Small intestine (tissue), 7 donors: ENCODE measurements at regions not wholly inside any gene's neighbourhood (a gene's known extent, or its start where the extent isn't known, plus 50 kb on each side); places are given as distances from the start of the nearest gene placed in this dataset.

Experiments used
- DNase-seq, 2 donors: peaks; one replicate each; pipeline versions ENCODE4 v3.0.0 to v3.0.0-alpha.2; 2013
- FAIRE-seq: peaks from 2 replicates; lab custom pipeline; 2012; peaks lifted over from hg19 to GRCh38; lab: Jason Lieb, UNC
- H3K27ac ChIP-seq, 3 donors: one replicate each; pipeline ENCODE4 v1.5.1; 2013; ENCODE audit warnings: low read length in 2 of 3, mild to moderate bottlenecking in 2 of 3, control low read depth in 1 of 3, inconsistent platforms in 1 of 3, low read depth in 1 of 3, moderate library complexity in 1 of 3
- H3K27me3 ChIP-seq, 3 donors: one replicate each; pipeline ENCODE4 v1.6.1; 2013; ENCODE audit warnings: low read length in 3 of 3, inconsistent platforms in 1 of 3; ENCODE audit not compliant: control insufficient read depth in 3 of 3, insufficient read depth in 3 of 3
- H3K36me3 ChIP-seq, 3 donors: one replicate each; pipeline ENCODE4 v1.6.1; 2013; ENCODE audit warnings: low read length in 3 of 3, inconsistent platforms in 1 of 3, low read depth in 1 of 3, mild to moderate bottlenecking in 1 of 3, moderate library complexity in 1 of 3; ENCODE audit not compliant: control insufficient read depth in 3 of 3, insufficient read depth in 2 of 3
- H3K4me1 ChIP-seq, 3 donors: one replicate each; pipeline ENCODE4 v1.6.1; 2013; ENCODE audit warnings: low read length in 2 of 3, inconsistent platforms in 1 of 3, low read depth in 1 of 3, mild to moderate bottlenecking in 1 of 3, moderate library complexity in 1 of 3; ENCODE audit not compliant: control insufficient read depth in 3 of 3, insufficient read depth in 2 of 3
- H3K4me3 ChIP-seq, 3 donors: one replicate each; pipeline ENCODE4 v1.5.1; 2013; ENCODE audit warnings: low read length in 3 of 3, control low read depth in 1 of 3, inconsistent platforms in 1 of 3, low read depth in 1 of 3, mild to moderate bottlenecking in 1 of 3, moderate library complexity in 1 of 3
- H3K9me3 ChIP-seq, 2 donors: one replicate each; pipeline ENCODE4 v1.6.1; 2013; ENCODE audit warnings: low read depth in 1 of 2, low read length in 1 of 2; ENCODE audit not compliant: control insufficient read depth in 2 of 2, insufficient read depth in 1 of 2
- whole genome bisulfite sequencing, 3 donors: extraction: QIAGEN DNeasy Blood & Tissue Kit; methylation state at CpG; one replicate each; pipeline ENCODE4 v1.1.7; 2013; 5-methylcytosine and 5-hydroxymethylcytosine counted together
- donor health status: healthy with polysubstance abuse.
- donor health status: control.
- donor health status: control.
- donor health status: Bipolar disorder and iron deficiency.
- donor health status: healthy.

GRCh38 chr5:58262226-58262625 lies 197.7 kb downstream of the PLK2 start:
- Histone ChIP-seq H3K27ac (no peak overlapping the region), H3K4me3 (no peak overlapping the region), H3K4me1 (no peaks in the 10 kb centered on the region), H3K36me3 (no peaks in the 10 kb centered on the region), H3K27me3 (no peaks in the 10 kb centered on the region), H3K9me3 (no peaks in the 10 kb centered on the region)
- DNase-seq (no peak), FAIRE-seq (no peak)
- 67 to 100% (median 89%) methylated on average over 1 of the region's 1 CpG for WGBS, 3 donors

- H3K27ac ChIP-seq: no peak overlapping the region
- H3K9me3 ChIP-seq: no peaks in the 10 kb centered on the region
- FAIRE-seq (no peak), DNase-seq (no peak)
- H3K27me3 ChIP-seq: no peaks in the 10 kb centered on the region
- H3K4me1 ChIP-seq: no peaks in the 10 kb centered on the region
- WGBS, 3 donors: 71 to 91% (median 84%) methylated on average over 4 of the region's 4 CpGs
- H3K36me3 ChIP-seq: no peaks in the 10 kb centered on the region
- H3K4me3 ChIP-seq: no peak overlapping the region
These were observed 198.3 kb downstream of the PLK2 start for GRCh38 chr5:58261605-58262004.

- no peaks in the 10 kb centered on the region for H3K27me3 ChIP-seq
- WGBS, 3 donors: 43 to 79% (median 59%) methylated on average over 2 of the region's 2 CpGs
- no peaks in the 10 kb centered on the region for H3K9me3 ChIP-seq
- H3K27ac ChIP-seq: no peak overlapping the region
- no peak for DNase-seq
- no peaks in the 10 kb centered on the region for H3K4me1 ChIP-seq
- no peak for FAIRE-seq
- H3K36me3 ChIP-seq: no peaks in the 10 kb centered on the region
- H3K4me3 ChIP-seq: no peak overlapping the region
These were observed 199.6 kb downstream of the PLK2 start for GRCh38 chr5:58260243-58260642.

DNA sequence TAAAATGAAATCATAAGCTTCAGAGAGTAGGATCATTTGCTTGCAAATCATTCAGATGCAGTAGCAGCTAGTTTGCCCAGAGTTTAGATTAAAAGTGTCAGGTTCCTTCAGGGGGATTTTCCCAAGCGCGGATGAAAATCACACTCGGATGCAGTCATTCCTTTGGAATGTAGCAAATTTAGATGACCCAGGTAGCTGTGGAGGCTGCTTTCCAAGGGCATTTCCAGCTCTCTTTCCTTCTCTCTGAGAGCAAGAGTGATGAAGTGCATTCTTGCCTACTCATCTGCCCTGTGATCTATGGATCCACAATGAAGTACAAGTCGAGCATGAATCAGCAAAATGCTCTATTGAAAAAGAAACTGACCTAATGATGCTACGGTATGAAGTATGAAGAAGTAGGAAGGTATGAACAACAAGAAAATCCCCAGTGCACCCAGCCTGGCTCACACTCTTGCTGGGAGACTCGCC lies 200.2 kb downstream of the PLK2 start:
- Histone ChIP-seq H3K4me3 (no peak overlapping the region), H3K27me3 (no peaks in the 10 kb centered on the region), H3K4me1 (no peaks in the 10 kb centered on the region), H3K27ac (no peak overlapping the region), H3K9me3 (no peaks in the 10 kb centered on the region), H3K36me3 (no peaks in the 10 kb centered on the region)
- DNase-seq: no peak
- FAIRE-seq: no peak
- WGBS, 3 donors: 50 to 61% (median 57%) methylated on average over 6 of the region's 6 CpGs

GRCh38 chr5:58258984-58259684 lies 200.8 kb downstream of the PLK2 start:
- Histone ChIP-seq H3K27me3 (no peaks in the 10 kb centered on the region), H3K4me1 (no peaks in the 10 kb centered on the region), H3K27ac (no peak overlapping the region), H3K4me3 (no peak overlapping the region), H3K9me3 (no peaks in the 10 kb centered on the region), H3K36me3 (no peaks in the 10 kb centered on the region)
- DNase-seq (no peak), FAIRE-seq (no peak)

- FAIRE-seq (no peak), DNase-seq (no peak)
- Histone ChIP-seq H3K4me1 (no peaks in the 10 kb centered on the region), H3K27ac (no peak overlapping the region), H3K36me3 (no peaks in the 10 kb centered on the region), H3K27me3 (no peaks in the 10 kb centered on the region), H3K9me3 (peaks cover 0 to 2% of the 10 kb centered on the region in 2 donors), H3K4me3 (no peak overlapping the region)
- WGBS, 3 donors: 78 to 84% (median 83%) methylated on average over 2 of the region's 2 CpGs
These were observed 203.9 kb downstream of the PLK2 start for GRCh38 chr5:58255970-58256369.

DNA sequence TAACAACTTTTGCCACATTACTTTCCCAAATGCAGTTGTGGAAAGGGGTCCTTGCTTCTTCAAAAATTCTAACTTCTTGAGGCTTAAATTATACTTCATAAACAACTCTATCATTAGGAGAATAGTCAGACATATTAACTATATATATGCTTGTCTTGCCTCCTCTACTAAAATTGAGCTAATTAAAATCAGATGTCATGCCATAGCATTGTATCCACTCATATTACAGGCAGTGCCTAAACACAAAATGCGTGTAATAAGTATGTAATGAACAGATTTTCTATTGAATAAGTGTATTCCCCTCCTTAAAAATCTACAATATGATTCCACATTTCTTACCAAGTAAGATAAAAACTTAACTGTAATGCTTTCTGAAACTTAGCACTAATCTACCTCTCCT lies 204.5 kb downstream of the PLK2 start:
- Histone ChIP-seq H3K4me1 (no peaks in the 10 kb centered on the region), H3K9me3 (peaks cover 0 to 3% of the 10 kb centered on the region in 2 donors), H3K4me3 (no peak overlapping the region), H3K27ac (no peak overlapping the region), H3K36me3 (no peaks in the 10 kb centered on the region), H3K27me3 (no peaks in the 10 kb centered on the region)
- FAIRE-seq (no peak), DNase-seq (no peak)
- 80 to 89% (median 89%) methylated on average over 1 of the region's 1 CpG for WGBS, 3 donors

DNA sequence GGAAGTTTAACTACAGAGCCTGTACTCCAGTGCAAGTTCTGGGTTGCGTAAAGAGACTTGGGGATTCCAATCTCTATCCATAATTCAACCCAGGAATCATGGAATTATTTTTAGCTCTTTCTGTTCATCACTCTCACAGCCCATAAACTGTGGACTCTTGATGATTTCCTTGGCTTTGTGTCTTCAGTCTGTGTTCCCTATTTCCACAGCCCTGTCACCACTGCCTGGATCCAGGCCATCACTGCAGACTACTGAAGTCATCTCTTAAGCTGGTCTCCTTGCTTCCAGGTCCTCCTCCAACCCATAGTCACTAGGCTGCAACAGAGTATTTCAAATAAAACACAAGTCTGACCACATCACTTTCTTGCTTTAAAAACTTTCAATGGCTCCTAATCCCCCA lies 211.7 kb downstream of the PLK2 start:
- Histone ChIP-seq H3K36me3 (no peaks in the 10 kb centered on the region), H3K4me1 (no peaks in the 10 kb centered on the region), H3K4me3 (no peak overlapping the region), H3K9me3 (peaks cover 0 to 3% of the 10 kb centered on the region in 2 donors), H3K27ac (no peak overlapping the region), H3K27me3 (no peaks in the 10 kb centered on the region)
- DNase-seq: no peak
- WGBS, 3 donors: 79 to 90% (median 90%) methylated on average over 1 of the region's 1 CpG
- FAIRE-seq: no peak

- no peak for FAIRE-seq
- 58 to 69% (median 66%) methylated on average over 3 of the region's 3 CpGs for WGBS, 3 donors
These were observed 213.4 kb downstream of the PLK2 start for GRCh38 chr5:58246461-58246944.

More at GRCh38 chr5:58246461-58246944, 213.4 kb downstream of the PLK2 start:
- Histone ChIP-seq H3K27me3 (no peaks in the 10 kb centered on the region), H3K27ac (no peak overlapping the region), H3K4me1 (no peaks in the 10 kb centered on the region), H3K4me3 (no peak overlapping the region), H3K9me3 (peaks cover 0 to 3% of the 10 kb centered on the region in 2 donors), H3K36me3 (no peaks in the 10 kb centered on the region)
- DNase-seq: no peak
